ENCODE measurements at regions not wholly inside any gene's neighbourhood (a gene's known extent, or its start where the extent isn't known, plus 50 kb on each side); places are given as distances from the start of the nearest gene placed in this dataset.

GRCh38 chr13:84290386-84290785 lies 408.1 kb upstream of the SLITRK1 start:
- no peaks in the 10 kb centered on the region for H3K4me1 Mint-ChIP-seq (ENCODE audit: low read depth)
- H3K36me3 Mint-ChIP-seq (ENCODE audit: low read depth), result no peaks in the 10 kb centered on the region
- H3K27ac Mint-ChIP-seq, result no peak overlapping the region
- H3K27me3 Mint-ChIP-seq (ENCODE audit: low read depth), result no peaks in the 10 kb centered on the region
- no peaks in the 10 kb centered on the region for H3K9me3 Mint-ChIP-seq
- CTCF ChIA-PET, result no interaction called here
- DNase-seq, result no peak
- intact Hi-C loops (cut with micrococcal nuclease), result no loop called here
- no peak overlapping the region for H3K4me3 Mint-ChIP-seq

- no peak overlapping the region for H3K27ac Mint-ChIP-seq
- peaks cover 3% of the 10 kb centered on the region for H3K9me3 Mint-ChIP-seq
- intact Hi-C loops (cut with micrococcal nuclease), result no loop called here
- H3K36me3 Mint-ChIP-seq (ENCODE audit: low read depth), result no peaks in the 10 kb centered on the region
- no peak for DNase-seq
- H3K27me3 Mint-ChIP-seq (ENCODE audit: low read depth), result no peaks in the 10 kb centered on the region
- CTCF ChIA-PET, result no interaction called here
- no peaks in the 10 kb centered on the region for H3K4me1 Mint-ChIP-seq (ENCODE audit: low read depth)
- no peak overlapping the region for H3K4me3 Mint-ChIP-seq
Measured at GRCh38 chr13:84279166-84279565, 396.9 kb upstream of the SLITRK1 start.

- DNase-seq, result no peak
- no peaks in the 10 kb centered on the region for H3K27me3 Mint-ChIP-seq (ENCODE audit: low read depth)
- intact Hi-C loops (cut with micrococcal nuclease), result no loop called here
- H3K4me3 Mint-ChIP-seq, result no peak overlapping the region
- H3K9me3 Mint-ChIP-seq, result peaks cover 3% of the 10 kb centered on the region
- no peaks in the 10 kb centered on the region for H3K4me1 Mint-ChIP-seq (ENCODE audit: low read depth)
- no peak overlapping the region for H3K27ac Mint-ChIP-seq
- CTCF ChIA-PET, result no interaction called here
- H3K36me3 Mint-ChIP-seq (ENCODE audit: low read depth), result no peaks in the 10 kb centered on the region
Measured at GRCh38 chr13:84272877-84273562, 390.7 kb upstream of the SLITRK1 start.

GRCh38 chr13:84265257-84265764 lies 383.0 kb upstream of the SLITRK1 start:
- DNase-seq, result no peak
- Mint-ChIP-seq H3K27ac (no peak overlapping the region), H3K36me3 (ENCODE audit: low read depth) (no peaks in the 10 kb centered on the region), H3K4me1 (ENCODE audit: low read depth) (no peaks in the 10 kb centered on the region), H3K27me3 (ENCODE audit: low read depth) (no peaks in the 10 kb centered on the region), H3K9me3 (no peaks in the 10 kb centered on the region), H3K4me3 (no peak overlapping the region)
- intact Hi-C loops (cut with micrococcal nuclease), result no loop called here
- CTCF ChIA-PET, result no interaction called here

- no peaks in the 10 kb centered on the region for H3K36me3 Mint-ChIP-seq (ENCODE audit: low read depth)
- H3K4me3 Mint-ChIP-seq, result no peak overlapping the region
- no peak overlapping the region for H3K27ac Mint-ChIP-seq
- CTCF ChIA-PET, result no interaction called here
- no peak for DNase-seq
- no peaks in the 10 kb centered on the region for H3K9me3 Mint-ChIP-seq
- H3K27me3 Mint-ChIP-seq (ENCODE audit: low read depth), result no peaks in the 10 kb centered on the region
- intact Hi-C loops (cut with micrococcal nuclease), result no loop called here
- H3K4me1 Mint-ChIP-seq (ENCODE audit: low read depth), result no peaks in the 10 kb centered on the region
Measured at GRCh38 chr13:84263354-84264069, 381.2 kb upstream of the SLITRK1 start.

- Mint-ChIP-seq H3K9me3 (peaks cover 14% of the 10 kb centered on the region), H3K27me3 (ENCODE audit: low read depth) (no peaks in the 10 kb centered on the region)
- intact Hi-C loops (cut with micrococcal nuclease), result no loop called here
Measured at GRCh38 chr13:84255226-84255797, 373.0 kb upstream of the SLITRK1 start.

GRCh38 chr13:84249463-84249862 lies 367.2 kb upstream of the SLITRK1 start:
- Mint-ChIP-seq H3K4me1 (ENCODE audit: low read depth) (no peaks in the 10 kb centered on the region), H3K27me3 (ENCODE audit: low read depth) (no peaks in the 10 kb centered on the region), H3K9me3 (peaks cover 14% of the 10 kb centered on the region), H3K36me3 (ENCODE audit: low read depth) (peaks cover 1% of the 10 kb centered on the region), H3K4me3 (no peak overlapping the region), H3K27ac (no peak overlapping the region)
- CTCF ChIA-PET, result no interaction called here
- DNase-seq, result no peak
- intact Hi-C loops (cut with micrococcal nuclease), result no loop called here

More at GRCh38 chr13:84255226-84255797, 373.0 kb upstream of the SLITRK1 start:
- CTCF ChIA-PET, result no interaction called here
- H3K27ac Mint-ChIP-seq, result no peak overlapping the region
- no peak overlapping the region for H3K4me3 Mint-ChIP-seq
- H3K36me3 Mint-ChIP-seq (ENCODE audit: low read depth), result peaks cover 1% of the 10 kb centered on the region
- DNase-seq, result no peak
- no peaks in the 10 kb centered on the region for H3K4me1 Mint-ChIP-seq (ENCODE audit: low read depth)

GRCh38 chr13:84243340-84243739 lies 361.1 kb upstream of the SLITRK1 start:
- no peak for DNase-seq

GRCh38 chr13:84239032-84239431 lies 356.8 kb upstream of the SLITRK1 start:
- intact Hi-C loops (cut with micrococcal nuclease), result no loop called here
- CTCF ChIA-PET, result no interaction called here
- H3K4me3 Mint-ChIP-seq, result no peak overlapping the region
- H3K9me3 Mint-ChIP-seq, result no peaks in the 10 kb centered on the region
- H3K36me3 Mint-ChIP-seq (ENCODE audit: low read depth), result no peaks in the 10 kb centered on the region
- H3K27ac Mint-ChIP-seq, result no peak overlapping the region
- H3K4me1 Mint-ChIP-seq (ENCODE audit: low read depth), result no peaks in the 10 kb centered on the region
- no peaks in the 10 kb centered on the region for H3K27me3 Mint-ChIP-seq (ENCODE audit: low read depth)
- DNase-seq, result no peak

More at GRCh38 chr13:84243340-84243739, 361.1 kb upstream of the SLITRK1 start:
- Mint-ChIP-seq H3K36me3 (ENCODE audit: low read depth) (no peaks in the 10 kb centered on the region), H3K27me3 (ENCODE audit: low read depth) (no peaks in the 10 kb centered on the region), H3K27ac (no peak overlapping the region), H3K9me3 (no peaks in the 10 kb centered on the region), H3K4me1 (ENCODE audit: low read depth) (no peaks in the 10 kb centered on the region), H3K4me3 (no peak overlapping the region)
- intact Hi-C loops (cut with micrococcal nuclease), result no loop called here
- CTCF ChIA-PET, result no interaction called here

- CTCF ChIA-PET, result no interaction called here
- Mint-ChIP-seq H3K27me3 (ENCODE audit: low read depth) (no peaks in the 10 kb centered on the region), H3K27ac (no peak overlapping the region), H3K4me1 (ENCODE audit: low read depth) (no peaks in the 10 kb centered on the region), H3K9me3 (no peaks in the 10 kb centered on the region), H3K4me3 (no peak overlapping the region), H3K36me3 (ENCODE audit: low read depth) (no peaks in the 10 kb centered on the region)
- intact Hi-C loops (cut with micrococcal nuclease), result no loop called here
- no peak for DNase-seq
Measured at GRCh38 chr13:84238381-84238780, 356.1 kb upstream of the SLITRK1 start.

GRCh38 chr13:84237143-84237542 lies 354.9 kb upstream of the SLITRK1 start:
- Mint-ChIP-seq H3K4me3 (no peak overlapping the region), H3K36me3 (ENCODE audit: low read depth) (no peaks in the 10 kb centered on the region), H3K27me3 (ENCODE audit: low read depth) (no peaks in the 10 kb centered on the region), H3K4me1 (ENCODE audit: low read depth) (no peaks in the 10 kb centered on the region), H3K9me3 (no peaks in the 10 kb centered on the region), H3K27ac (no peak overlapping the region)
- DNase-seq, result no peak
- CTCF ChIA-PET, result no interaction called here
- intact Hi-C loops (cut with micrococcal nuclease), result no loop called here

- no peak overlapping the region for H3K4me3 Mint-ChIP-seq
- intact Hi-C loops (cut with micrococcal nuclease), result no loop called here
- H3K9me3 Mint-ChIP-seq, result no peaks in the 10 kb centered on the region
- CTCF ChIA-PET, result no interaction called here
- no peaks in the 10 kb centered on the region for H3K27me3 Mint-ChIP-seq (ENCODE audit: low read depth)
- no peak overlapping the region for H3K27ac Mint-ChIP-seq
- H3K4me1 Mint-ChIP-seq (ENCODE audit: low read depth), result no peaks in the 10 kb centered on the region
- no peaks in the 10 kb centered on the region for H3K36me3 Mint-ChIP-seq (ENCODE audit: low read depth)
- DNase-seq, result no peak
Measured at GRCh38 chr13:84234416-84234815, 352.1 kb upstream of the SLITRK1 start.

GRCh38 chr13:84230568-84230967 lies 348.3 kb upstream of the SLITRK1 start:
- H3K36me3 Mint-ChIP-seq (ENCODE audit: low read depth), result no peaks in the 10 kb centered on the region
- DNase-seq, result no peak
- no peaks in the 10 kb centered on the region for H3K27me3 Mint-ChIP-seq (ENCODE audit: low read depth)
- CTCF ChIA-PET, result no interaction called here
- H3K9me3 Mint-ChIP-seq, result no peaks in the 10 kb centered on the region
- no peak overlapping the region for H3K4me3 Mint-ChIP-seq
- H3K4me1 Mint-ChIP-seq (ENCODE audit: low read depth), result no peaks in the 10 kb centered on the region
- no peak overlapping the region for H3K27ac Mint-ChIP-seq
- intact Hi-C loops (cut with micrococcal nuclease), result no loop called here
